HCT116 (cell line): ENCODE measurements at regions not wholly inside any gene's neighbourhood (a gene's known extent, or its start where the extent isn't known, plus 50 kb on each side); places are given as distances from the start of the nearest gene placed in this dataset.

Source experiments
- ATAC-seq: fragments of 200-7000 bp; cut with Tn5 transposase; 2 replicates; pipeline ENCODE4 v1.9.1; 2020; ENCODE audit warnings: mild to moderate bottlenecking, moderate library complexity
- BruUV-seq: library from RNA; stranded (reverse); fragments of 400-500 nt; replicated peaks from 2 replicates; lab custom pipeline; 2021; lab: Mats Ljungman, UMichigan
- CTCF ChIA-PET: fragments of 300-600 bp; sonication (Branson Sonifier 250); formaldehyde crosslinking; loops from one replicate; lab custom pipeline; 2021; ENCODE audit warnings: antibody characterized with exemption; lab: Charles Lee
- POLR2A ChIA-PET: fragments of 300-600, 350-600 bp; sonication (Branson Sonifier 250); formaldehyde crosslinking; loops from one replicate; lab custom pipeline; 2021; ENCODE audit warnings: antibody characterized with exemption; lab: Charles Lee
- RAD21 ChIA-PET, 2 experiments: fragments of 300-600 bp; sonication (Branson Sonifier 250); formaldehyde crosslinking; loops; one replicate each; lab custom pipeline; 2023; ENCODE audit warnings: low total read pairs in 2 of 2; ENCODE audit not compliant: uncharacterized antibody in 2 of 2, unreplicated experiment in 2 of 2, low non-redundant PET in 1 of 2; lab: Charles Lee
- DNase-seq: peaks from one replicate; pipeline ENCODE4 v3.0.0-alpha.2; 2010; ENCODE audit warnings: low read depth, low spot score
- H2AFZ ChIP-seq: fragments of 200-600 bp; shearing (Covaris generic), sonication (generic); 2 replicates; pipeline ENCODE4 v1.6.1; 2017; ENCODE audit warnings: low read depth, mixed run types, mixed read lengths, antibody characterized with exemption, low read length; ENCODE audit not compliant: poor library complexity, severe bottlenecking
- H3K27ac ChIP-seq: 2 replicates; pipeline ENCODE4 v1.5.1; 2012; ENCODE audit warnings: low read depth, low read length
- H3K27me3 ChIP-seq: fragments of 200-600 bp; sonication (generic); 2 replicates; pipeline ENCODE4 v1.6.1; 2016; ENCODE audit warnings: mixed run types, low read length, mixed read lengths; ENCODE audit not compliant: insufficient read depth
- H3K36me3 ChIP-seq, 2 experiments: fragments of 200-500 bp in 1 of 2; fragments of 200-600 bp in 1 of 2; sonication (Bioruptor generic) in 1 of 2; sonication (generic) in 1 of 2; 2 replicates each; pipeline versions ENCODE4 v1.5.1 to v1.6.1; 2014 to 2016; ENCODE audit warnings: low read length in 2 of 2, inconsistent platforms in 1 of 2, mixed read lengths in 1 of 2, mixed run types in 1 of 2; ENCODE audit not compliant: insufficient read depth in 2 of 2, control insufficient read depth in 1 of 2
- H3K4me1 ChIP-seq, 2 experiments: fragments of 200-600 bp in 1 of 2; sonication (generic) in 1 of 2; 2 replicates each; pipeline versions ENCODE4 v1.5.1 to v1.6.1; 2012 to 2017; ENCODE audit warnings: low read length in 2 of 2, inconsistent platforms in 1 of 2, mild to moderate bottlenecking in 1 of 2, mixed read lengths in 1 of 2, mixed run types in 1 of 2, moderate library complexity in 1 of 2; ENCODE audit not compliant: insufficient read depth in 2 of 2, control insufficient read depth in 1 of 2
- H3K4me2 ChIP-seq: fragments of 200-600 bp; sonication (generic); 2 replicates; pipeline ENCODE4 v1.6.1; 2017; ENCODE audit warnings: mixed run types, low read length, mixed read lengths
- H3K4me3 ChIP-seq, 2 experiments: fragments of 200-600 bp in 1 of 2; sonication (generic) in 1 of 2; replicated peaks in 1 of 2; 2 replicates each; pipeline ENCODE4 v1.5.1; 2011 to 2016; ENCODE audit warnings: low read length in 2 of 2, control low read depth in 1 of 2, low read depth in 1 of 2, mild to moderate bottlenecking in 1 of 2, mixed read lengths in 1 of 2, mixed run types in 1 of 2
- H3K79me2 ChIP-seq: fragments of 200-600 bp; sonication (generic); 2 replicates; pipeline ENCODE4 v1.6.1; 2017; ENCODE audit warnings: mild to moderate bottlenecking, mixed run types, low read length, moderate library complexity, mixed read lengths; ENCODE audit not compliant: insufficient read depth
- H3K9ac ChIP-seq: fragments of 200-600 bp; sonication (generic); 2 replicates; pipeline ENCODE4 v1.6.1; 2016; ENCODE audit warnings: low read length, mixed read lengths
- H3K9me2 ChIP-seq: fragments of 200-600 bp; sonication (generic), shearing (Covaris generic); 2 replicates; pipeline ENCODE4 v1.6.1; 2017; ENCODE audit warnings: mixed run types, mild to moderate bottlenecking, moderate library complexity; ENCODE audit not compliant: insufficient read depth
- H3K9me3 ChIP-seq, 2 experiments: fragments of 200-500 bp in 1 of 2; fragments of 200-600 bp in 1 of 2; sonication (Bioruptor generic) in 1 of 2; sonication (generic) in 1 of 2; 2 replicates each; pipeline ENCODE4 v1.6.1; 2014 to 2017; ENCODE audit warnings: low read length in 2 of 2, mixed read lengths in 2 of 2, inconsistent platforms in 1 of 2, low read depth in 1 of 2, mild to moderate bottlenecking in 1 of 2, mixed run types in 1 of 2, moderate library complexity in 1 of 2; ENCODE audit not compliant: control insufficient read depth in 1 of 2, insufficient read depth in 1 of 2
- H4K20me1 ChIP-seq: fragments of 200-600 bp; sonication (generic), shearing (Covaris generic); 2 replicates; pipeline ENCODE4 v1.6.1; 2017; ENCODE audit warnings: mixed run types, mild to moderate bottlenecking, moderate library complexity; ENCODE audit not compliant: insufficient read depth
- CBX3 ChIP-seq: IDR thresholded peaks from 2 replicates; pipeline ENCODE4 v1.6.1; 2012; ENCODE audit warnings: low read depth
- EGR1 ChIP-seq: IDR thresholded peaks from 2 replicates; pipeline ENCODE4 v1.6.1; 2012; ENCODE audit warnings: low read depth
- ELF1 ChIP-seq: IDR thresholded peaks from 2 replicates; pipeline ENCODE4 v1.6.1; 2012; ENCODE audit warnings: low read depth, borderline replicate concordance
- EZH2 ChIP-seq: fragments of 200-600 bp; sonication (generic); IDR thresholded peaks from 2 replicates; pipeline ENCODE4 v1.6.1; 2017; ENCODE audit warnings: antibody characterized with exemption, mixed run types
- EZH2phosphoT487 ChIP-seq: fragments of 200-600 bp; IDR thresholded peaks from 2 replicates; pipeline ENCODE4 v1.6.1; 2018; ENCODE audit warnings: antibody characterized with exemption, borderline replicate concordance
- FOSL1 ChIP-seq: IDR thresholded peaks from 2 replicates; pipeline ENCODE4 v1.6.1; 2012; ENCODE audit warnings: low read depth
- JUND ChIP-seq: IDR thresholded peaks from 2 replicates; pipeline ENCODE4 v1.6.1; 2012
- POLR2AphosphoS5 ChIP-seq: IDR thresholded peaks from 2 replicates; pipeline ENCODE4 v1.6.1; 2011; ENCODE audit warnings: mild to moderate bottlenecking, low read depth, low read length, moderate library complexity
- SIN3A ChIP-seq: IDR thresholded peaks from 2 replicates; pipeline ENCODE4 v1.6.1; 2012; ENCODE audit warnings: low read depth
- TCF7L2 ChIP-seq: IDR thresholded peaks from 2 replicates; pipeline ENCODE4 v1.7.0; 2011; ENCODE audit warnings: borderline replicate concordance, inconsistent platforms; ENCODE audit not compliant: insufficient read depth, insufficient read length; ENCODE audit errors: extremely low read depth
- YY1 ChIP-seq: IDR thresholded peaks from 2 replicates; pipeline ENCODE4 v1.6.1; 2011; ENCODE audit warnings: low read length, low read depth, moderate library complexity, mild to moderate bottlenecking; ENCODE audit not compliant: insufficient replicate concordance; ENCODE audit errors: extremely low read depth
- ZNF274 ChIP-seq: fragments of 200-500 bp; sonication (Bioruptor generic); IDR thresholded peaks from 2 replicates; pipeline ENCODE4 v1.6.1; 2014; ENCODE audit warnings: mild to moderate bottlenecking, low read depth, low read length, inconsistent platforms
- intact Hi-C: fragments of 100-400 bp; cut with micrococcal nuclease; formaldehyde crosslinking; loops from 2 replicates; pipeline ENCODE4 v1.10.0; 2022
- TF ChIP-seq, protein P1 (sequence below): IDR thresholded peaks from 2 replicates; pipeline ENCODE4 v1.6.1; 2012
- TF ChIP-seq, protein P2 (sequence below): IDR thresholded peaks from 2 replicates; pipeline ENCODE4 v1.6.1; 2011; ENCODE audit warnings: mild to moderate bottlenecking, low read length, moderate library complexity; ENCODE audit not compliant: insufficient replicate concordance; ENCODE audit errors: extremely low read depth

DNA sequence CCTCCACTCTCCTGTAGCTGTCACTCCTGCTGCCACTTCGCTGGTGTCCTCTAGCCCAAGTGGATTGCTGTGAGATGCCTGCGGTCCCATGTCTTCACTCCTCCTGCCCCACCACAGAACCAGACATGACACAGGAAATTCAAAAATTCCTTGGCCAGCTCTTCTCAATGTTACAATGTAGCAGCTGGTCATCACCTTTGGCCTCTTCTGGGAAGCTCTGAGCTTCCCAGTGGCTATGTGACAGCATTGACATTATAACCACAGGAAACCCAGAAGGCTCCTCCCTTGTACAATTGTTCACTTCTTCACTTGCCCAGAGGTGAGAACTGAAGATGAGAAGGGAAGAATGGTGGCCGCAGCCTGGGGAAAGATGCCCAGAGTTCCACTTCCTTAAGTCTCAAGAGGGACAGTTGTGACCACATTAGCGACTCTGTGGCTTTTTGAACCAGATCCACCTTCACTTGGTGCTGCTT, 76.1 kb upstream of the NAA20 start:
- Histone ChIP-seq H4K20me1 (no peaks in the 10 kb centered on the region), H3K9me3 (no peaks in the 10 kb centered on the region), H3K27ac (no peak overlapping the region), H3K4me3 (no peak overlapping the region), H3K9ac (no peak overlapping the region), H3K9me2 (no peaks in the 10 kb centered on the region), H2AFZ (no peak overlapping the region), H3K4me1 (peaks cover 0 to 2% of the 10 kb centered on the region in 2 experiments; a peak in 1 of 4 replicates), H3K27me3 (no peaks in the 10 kb centered on the region), H3K4me2 (no peak overlapping the region), H3K36me3 (no peaks in the 10 kb centered on the region), H3K79me2 (no peaks in the 10 kb centered on the region)
- BruUV-seq, result no TSS peak
- RAD21 ChIA-PET, result no interaction called here
- DNase-seq (no peak), ATAC-seq (no peak)
- TF ChIP-seq POLR2AphosphoS5 (no peak), TCF7L2 (no peak), ZNF274 (no peak), YY1 (no peak), FOSL1 (no peak), JUND (no peak), SIN3A (no peak), CBX3 (no peak), EGR1 (no peak), EZH2 (no peak), ELF1 (no peak), EZH2phosphoT487 (no peak)
- TF ChIP-seq, protein P1, sequence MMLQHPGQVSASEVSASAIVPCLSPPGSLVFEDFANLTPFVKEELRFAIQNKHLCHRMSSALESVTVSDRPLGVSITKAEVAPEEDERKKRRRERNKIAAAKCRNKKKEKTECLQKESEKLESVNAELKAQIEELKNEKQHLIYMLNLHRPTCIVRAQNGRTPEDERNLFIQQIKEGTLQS, result no peak
- TF ChIP-seq, protein P2, sequence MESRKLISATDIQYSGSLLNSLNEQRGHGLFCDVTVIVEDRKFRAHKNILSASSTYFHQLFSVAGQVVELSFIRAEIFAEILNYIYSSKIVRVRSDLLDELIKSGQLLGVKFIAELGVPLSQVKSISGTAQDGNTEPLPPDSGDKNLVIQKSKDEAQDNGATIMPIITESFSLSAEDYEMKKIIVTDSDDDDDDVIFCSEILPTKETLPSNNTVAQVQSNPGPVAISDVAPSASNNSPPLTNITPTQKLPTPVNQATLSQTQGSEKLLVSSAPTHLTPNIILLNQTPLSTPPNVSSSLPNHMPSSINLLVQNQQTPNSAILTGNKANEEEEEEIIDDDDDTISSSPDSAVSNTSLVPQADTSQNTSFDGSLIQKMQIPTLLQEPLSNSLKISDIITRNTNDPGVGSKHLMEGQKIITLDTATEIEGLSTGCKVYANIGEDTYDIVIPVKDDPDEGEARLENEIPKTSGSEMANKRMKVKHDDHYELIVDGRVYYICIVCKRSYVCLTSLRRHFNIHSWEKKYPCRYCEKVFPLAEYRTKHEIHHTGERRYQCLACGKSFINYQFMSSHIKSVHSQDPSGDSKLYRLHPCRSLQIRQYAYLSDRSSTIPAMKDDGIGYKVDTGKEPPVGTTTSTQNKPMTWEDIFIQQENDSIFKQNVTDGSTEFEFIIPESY, result no peak
- CTCF ChIA-PET, result no interaction called here
- POLR2A ChIA-PET, result no interaction called here
- intact Hi-C loops, result no loop called here
